HL-60 (cell line): ENCODE measurements at regions not wholly inside any gene's neighbourhood (a gene's known extent, or its start where the extent isn't known, plus 50 kb on each side); places are given as distances from the start of the nearest gene placed in this dataset.

ENCODE experiments used
- DNase-seq, 2 experiments: peaks; one replicate each; pipeline ENCODE4 v3.0.0-alpha.2; 2010 to 2020; ENCODE audit warnings: low read depth in 1 of 2, low spot score in 1 of 2
- H3K27ac ChIP-seq: fragments of 250-450 bp; sonication (Bioruptor Pico); replicated peaks from 2 replicates; pipeline ENCODE4 v1.5.1; 2020; ENCODE audit warnings: mild to moderate bottlenecking, moderate library complexity
- H3K27me3 ChIP-seq: fragments of 250-450 bp; sonication (Bioruptor Pico); 2 replicates; pipeline ENCODE4 v1.5.1; 2021; ENCODE audit warnings: mild to moderate bottlenecking, moderate library complexity; ENCODE audit not compliant: insufficient read depth, poor library complexity, severe bottlenecking
- H3K4me3 ChIP-seq: replicated peaks from 2 replicates; pipeline ENCODE4 v1.5.1; 2011; ENCODE audit warnings: mild to moderate bottlenecking, control low read depth, low read length; ENCODE audit not compliant: insufficient read depth
- GABPA ChIP-seq: IDR thresholded peaks from 2 replicates; pipeline ENCODE4 v1.6.1; 2012; ENCODE audit warnings: low read depth
- POLR2AphosphoS5 ChIP-seq: IDR thresholded peaks from 2 replicates; pipeline ENCODE4 v1.6.1; 2012; ENCODE audit warnings: low read depth
- SPI1 ChIP-seq: IDR thresholded peaks from 2 replicates; pipeline ENCODE4 v1.6.1; 2012; ENCODE audit warnings: low read depth, mild to moderate bottlenecking, borderline replicate concordance
- TF ChIP-seq, protein P1 (sequence below): IDR thresholded peaks from one replicate; pipeline ENCODE4 v1.5.1; 2011; ENCODE audit warnings: low read length, control low read depth, inconsistent platforms; ENCODE audit not compliant: insufficient read depth
- TF ChIP-seq, protein P2 (sequence below): IDR thresholded peaks from 2 replicates; pipeline ENCODE4 v1.6.1; 2012; ENCODE audit warnings: low read depth; ENCODE audit not compliant: insufficient replicate concordance

DNA sequence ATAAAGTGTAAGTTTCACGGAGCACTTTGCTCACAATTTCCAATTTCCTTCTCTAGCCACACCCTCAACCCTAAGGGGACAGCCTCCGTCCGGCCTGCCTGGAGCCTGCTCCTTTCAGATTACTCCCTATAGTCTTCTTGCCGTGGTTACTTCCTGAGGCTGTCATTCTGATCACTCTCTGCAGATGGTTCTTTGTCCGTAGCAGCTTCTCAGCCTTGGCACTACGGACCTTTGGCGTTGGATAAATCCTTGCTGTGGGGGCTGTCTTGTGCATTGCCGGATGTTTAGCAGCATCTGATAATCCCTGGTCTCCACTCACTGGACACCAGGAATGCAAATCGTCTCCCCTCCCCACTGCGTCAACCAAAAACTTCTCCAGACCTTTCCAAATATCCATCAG is 447.5 kb upstream of the KIRREL3 start:
- Histone ChIP-seq H3K4me3 (no peak overlapping the region), H3K27me3 (no peaks in the 10 kb centered on the region), H3K27ac (no peak overlapping the region)
- DNase-seq = no peak
- TF ChIP-seq, protein P1, sequence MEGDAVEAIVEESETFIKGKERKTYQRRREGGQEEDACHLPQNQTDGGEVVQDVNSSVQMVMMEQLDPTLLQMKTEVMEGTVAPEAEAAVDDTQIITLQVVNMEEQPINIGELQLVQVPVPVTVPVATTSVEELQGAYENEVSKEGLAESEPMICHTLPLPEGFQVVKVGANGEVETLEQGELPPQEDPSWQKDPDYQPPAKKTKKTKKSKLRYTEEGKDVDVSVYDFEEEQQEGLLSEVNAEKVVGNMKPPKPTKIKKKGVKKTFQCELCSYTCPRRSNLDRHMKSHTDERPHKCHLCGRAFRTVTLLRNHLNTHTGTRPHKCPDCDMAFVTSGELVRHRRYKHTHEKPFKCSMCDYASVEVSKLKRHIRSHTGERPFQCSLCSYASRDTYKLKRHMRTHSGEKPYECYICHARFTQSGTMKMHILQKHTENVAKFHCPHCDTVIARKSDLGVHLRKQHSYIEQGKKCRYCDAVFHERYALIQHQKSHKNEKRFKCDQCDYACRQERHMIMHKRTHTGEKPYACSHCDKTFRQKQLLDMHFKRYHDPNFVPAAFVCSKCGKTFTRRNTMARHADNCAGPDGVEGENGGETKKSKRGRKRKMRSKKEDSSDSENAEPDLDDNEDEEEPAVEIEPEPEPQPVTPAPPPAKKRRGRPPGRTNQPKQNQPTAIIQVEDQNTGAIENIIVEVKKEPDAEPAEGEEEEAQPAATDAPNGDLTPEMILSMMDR = no peak
- TF ChIP-seq GABPA (no peak), POLR2AphosphoS5 (no peak), SPI1 (no peak)
- TF ChIP-seq, protein P2, sequence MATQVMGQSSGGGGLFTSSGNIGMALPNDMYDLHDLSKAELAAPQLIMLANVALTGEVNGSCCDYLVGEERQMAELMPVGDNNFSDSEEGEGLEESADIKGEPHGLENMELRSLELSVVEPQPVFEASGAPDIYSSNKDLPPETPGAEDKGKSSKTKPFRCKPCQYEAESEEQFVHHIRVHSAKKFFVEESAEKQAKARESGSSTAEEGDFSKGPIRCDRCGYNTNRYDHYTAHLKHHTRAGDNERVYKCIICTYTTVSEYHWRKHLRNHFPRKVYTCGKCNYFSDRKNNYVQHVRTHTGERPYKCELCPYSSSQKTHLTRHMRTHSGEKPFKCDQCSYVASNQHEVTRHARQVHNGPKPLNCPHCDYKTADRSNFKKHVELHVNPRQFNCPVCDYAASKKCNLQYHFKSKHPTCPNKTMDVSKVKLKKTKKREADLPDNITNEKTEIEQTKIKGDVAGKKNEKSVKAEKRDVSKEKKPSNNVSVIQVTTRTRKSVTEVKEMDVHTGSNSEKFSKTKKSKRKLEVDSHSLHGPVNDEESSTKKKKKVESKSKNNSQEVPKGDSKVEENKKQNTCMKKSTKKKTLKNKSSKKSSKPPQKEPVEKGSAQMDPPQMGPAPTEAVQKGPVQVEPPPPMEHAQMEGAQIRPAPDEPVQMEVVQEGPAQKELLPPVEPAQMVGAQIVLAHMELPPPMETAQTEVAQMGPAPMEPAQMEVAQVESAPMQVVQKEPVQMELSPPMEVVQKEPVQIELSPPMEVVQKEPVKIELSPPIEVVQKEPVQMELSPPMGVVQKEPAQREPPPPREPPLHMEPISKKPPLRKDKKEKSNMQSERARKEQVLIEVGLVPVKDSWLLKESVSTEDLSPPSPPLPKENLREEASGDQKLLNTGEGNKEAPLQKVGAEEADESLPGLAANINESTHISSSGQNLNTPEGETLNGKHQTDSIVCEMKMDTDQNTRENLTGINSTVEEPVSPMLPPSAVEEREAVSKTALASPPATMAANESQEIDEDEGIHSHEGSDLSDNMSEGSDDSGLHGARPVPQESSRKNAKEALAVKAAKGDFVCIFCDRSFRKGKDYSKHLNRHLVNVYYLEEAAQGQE = no peak

DNA sequence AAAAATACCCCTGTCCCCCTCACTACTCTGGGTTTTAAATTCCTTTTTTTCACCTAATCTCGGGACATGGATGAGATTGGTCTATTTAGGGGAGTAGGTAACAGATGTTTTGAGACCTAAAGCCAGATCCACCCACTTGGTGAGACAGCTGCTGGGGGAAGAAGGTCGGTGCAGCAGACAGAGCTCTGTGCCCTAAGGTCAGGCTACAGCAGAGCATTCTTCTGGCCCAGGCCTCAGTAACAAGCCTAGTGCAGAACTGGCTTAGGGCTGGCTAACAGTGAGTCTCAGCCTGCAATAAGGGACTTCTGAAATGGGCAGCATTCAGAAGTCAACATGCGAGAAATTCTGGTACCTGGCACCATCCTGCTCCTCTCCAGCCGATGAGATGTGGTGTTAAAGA is 444.9 kb upstream of the KIRREL3 start:
- DNase-seq = no peak

DNA sequence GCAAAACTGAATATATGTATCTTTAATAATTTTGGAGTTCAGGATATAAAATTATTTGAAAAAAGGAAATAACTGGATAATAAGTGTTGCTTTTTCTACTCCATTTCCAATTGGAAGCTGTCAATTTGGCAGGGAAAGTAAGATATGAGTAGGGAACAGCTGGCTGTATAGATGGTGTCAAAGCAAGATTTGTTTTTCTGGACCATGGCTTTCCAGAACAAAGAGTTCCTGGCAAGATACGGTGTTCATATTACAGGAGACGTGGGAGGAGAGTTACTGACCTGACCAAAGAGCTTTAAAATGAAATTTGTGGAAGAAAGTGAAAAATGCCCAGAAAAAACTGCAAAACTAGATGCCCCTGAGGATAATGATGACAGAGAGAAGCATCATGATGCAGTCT is 442.7 kb upstream of the KIRREL3 start:
- no peak for DNase-seq
- TF ChIP-seq SPI1 = no peak
- TF ChIP-seq, protein P1 = no peak
- TF ChIP-seq GABPA = no peak
- no peak for TF ChIP-seq POLR2AphosphoS5
- TF ChIP-seq, protein P2 = no peak
- no peak overlapping the region for H3K27ac ChIP-seq
- H3K27me3 ChIP-seq = no peaks in the 10 kb centered on the region
- H3K4me3 ChIP-seq = no peak overlapping the region

More for the DNA sequence above, 444.9 kb upstream of the KIRREL3 start:
- no peaks in the 10 kb centered on the region for H3K27me3 ChIP-seq
- no peak overlapping the region for H3K27ac ChIP-seq
- no peak overlapping the region for H3K4me3 ChIP-seq
- TF ChIP-seq GABPA = no peak
- no peak for TF ChIP-seq SPI1
- TF ChIP-seq, protein P2 = no peak
- no peak for TF ChIP-seq POLR2AphosphoS5
- TF ChIP-seq, protein P1 = no peak
